Endothelial cell of umbilical vein (primary cell): ENCODE measurements at regions not wholly inside any gene's neighbourhood (a gene's known extent, or its start where the extent isn't known, plus 50 kb on each side); places are given as distances from the start of the nearest gene placed in this dataset.

Experiments
- CTCF ChIP-seq, 2 donors: IDR thresholded peaks; 1 replicate in 1 of 2; 2 replicates in 1 of 2; pipeline ENCODE4 v1.5.1; 2011; ENCODE audit warnings: low read length in 2 of 2, mild to moderate bottlenecking in 2 of 2, moderate library complexity in 2 of 2, control low read depth in 1 of 2, inconsistent platforms in 1 of 2, low read depth in 1 of 2; ENCODE audit not compliant: insufficient read depth in 1 of 2; ENCODE audit errors: extremely low read depth in 1 of 2
- MAX ChIP-seq: IDR thresholded peaks from 2 replicates; pipeline ENCODE4 v1.6.1; 2011; ENCODE audit not compliant: insufficient read depth, insufficient read length
- POLR2A ChIP-seq: IDR thresholded peaks from 2 replicates; pipeline ENCODE4 v1.6.1; 2012; ENCODE audit warnings: low read depth, mild to moderate bottlenecking, control low read depth, low read length
- POLR2AphosphoS5 ChIP-seq: IDR thresholded peaks from 2 replicates; pipeline ENCODE4 v1.6.1; 2012; ENCODE audit warnings: low read depth, mild to moderate bottlenecking, control low read depth, low read length, moderate library complexity; ENCODE audit not compliant: insufficient read depth

- TF ChIP-seq CTCF (IDR thresholded peaks at IDR 0.05; ENCODE audit: extremely low read depth in 1 of 2, insufficient read depth in 1 of 2, low read depth in 1 of 2, low read length in 2 of 2) (no peak), POLR2AphosphoS5 (no peak), MAX (no peak), POLR2A (no peak)
Measured at GRCh38 chr5:24381861-24382489, 262.8 kb downstream of the CDH10 start.
